MM.1S (cell line): ENCODE measurements at regions not wholly inside any gene's neighbourhood (a gene's known extent, or its start where the extent isn't known, plus 50 kb on each side); places are given as distances from the start of the nearest gene placed in this dataset.

Experiments used
- DNase-seq: peaks from one replicate; pipeline ENCODE4 v3.0.0-alpha.2; 2015
- H2AFZ ChIP-seq: fragments of 300-600 bp; sonication (generic); 2 replicates; pipeline ENCODE4 v1.6.0; 2016; ENCODE audit warnings: antibody characterized with exemption, low read length
- H3F3A ChIP-seq: fragments of 300-600 bp; sonication (generic); 2 replicates; pipeline ENCODE4 v1.6.1; 2016; ENCODE audit warnings: mild to moderate bottlenecking, antibody characterized with exemption, low read length, moderate library complexity, mixed read lengths; ENCODE audit not compliant: insufficient read depth
- H3K27ac ChIP-seq: fragments of 300-600 bp; sonication (generic); 2 replicates; pipeline ENCODE4 v1.5.1; 2016; ENCODE audit warnings: mild to moderate bottlenecking, low read length
- H3K27me3 ChIP-seq: fragments of 300-600 bp; sonication (generic); replicated peaks from 2 replicates; pipeline ENCODE4 v1.6.0; 2016; ENCODE audit warnings: low read length; ENCODE audit not compliant: insufficient read depth
- H3K36me3 ChIP-seq: fragments of 300-600 bp; sonication (generic); replicated peaks from 2 replicates; pipeline ENCODE4 v1.6.1; 2016; ENCODE audit warnings: mild to moderate bottlenecking, low read length, mixed read lengths; ENCODE audit not compliant: insufficient read depth
- H3K4me1 ChIP-seq: fragments of 300-600 bp; sonication (generic); 2 replicates; pipeline ENCODE4 v1.6.1; 2016; ENCODE audit warnings: low read length, mixed read lengths
- H3K4me2 ChIP-seq: fragments of 300-600 bp; sonication (generic); 2 replicates; pipeline ENCODE4 v1.6.0; 2016; ENCODE audit warnings: low read depth, low read length
- H3K4me3 ChIP-seq: fragments of 300-600 bp; sonication (generic); 2 replicates; pipeline ENCODE4 v1.5.1; 2016; ENCODE audit warnings: low read length, mixed read lengths
- H3K79me2 ChIP-seq: fragments of 300-600 bp; sonication (generic); 2 replicates; pipeline ENCODE4 v1.6.1; 2016; ENCODE audit warnings: mixed run types, low read length, mixed read lengths
- H3K9ac ChIP-seq: fragments of 300-600 bp; sonication (generic); 2 replicates; pipeline ENCODE4 v1.6.1; 2016; ENCODE audit warnings: low read length, mixed read lengths
- H3K9me2 ChIP-seq: fragments of 300-600 bp; sonication (generic); replicated peaks from 2 replicates; pipeline ENCODE4 v1.6.1; 2016; ENCODE audit warnings: mild to moderate bottlenecking, low read length, mixed read lengths; ENCODE audit not compliant: insufficient read depth
- H3K9me3 ChIP-seq: fragments of 300-600 bp; sonication (generic); replicated peaks from 2 replicates; pipeline ENCODE4 v1.6.1; 2016; ENCODE audit warnings: mild to moderate bottlenecking, low read length, mixed read lengths; ENCODE audit not compliant: insufficient read depth
- H4K20me1 ChIP-seq: fragments of 300-600 bp; sonication (generic); 2 replicates; pipeline ENCODE4 v1.6.1; 2016; ENCODE audit warnings: mild to moderate bottlenecking, low read length, moderate library complexity, mixed read lengths; ENCODE audit not compliant: insufficient read depth
- CTCF ChIP-seq: fragments of 300-600 bp; sonication (generic); IDR thresholded peaks from 2 replicates; pipeline ENCODE4 v1.5.1; 2016; ENCODE audit warnings: antibody characterized with exemption, low read length, mixed read lengths
- EZH2 ChIP-seq: fragments of 300-600 bp; sonication (generic); optimal IDR thresholded peaks from 2 replicates; pipeline ENCODE3; 2017; ENCODE audit warnings: low read depth, mild to moderate bottlenecking, antibody characterized with exemption, low read length, mixed read lengths
- EZH2phosphoT487 ChIP-seq: fragments of 300-600 bp; sonication (generic); IDR thresholded peaks from 2 replicates; pipeline ENCODE4 v1.6.1; 2018; ENCODE audit warnings: antibody characterized with exemption, low read length

GRCh38 chr6:125354649-125355048, 52.9 kb upstream of the HDDC2 start:
- no peak overlapping the region for H3K9ac ChIP-seq
- H3K27ac ChIP-seq, result no peak overlapping the region
- H3K4me3 ChIP-seq, result no peak overlapping the region
- H3K4me1 ChIP-seq, result no peaks in the 10 kb centered on the region
- peak overlapping the region; percentile 20; the same call in 1 of the 2 replicates for H3K4me2 ChIP-seq
- H2AFZ ChIP-seq, result no peak overlapping the region; the same call in 1 of the 2 replicates
- no peaks in the 10 kb centered on the region for H3K9me3 ChIP-seq
- no peaks in the 10 kb centered on the region for H4K20me1 ChIP-seq
- no peaks in the 10 kb centered on the region for H3K79me2 ChIP-seq
- TF ChIP-seq EZH2 (no peak), CTCF (no peak), EZH2phosphoT487 (no peak)
- DNase-seq, result no peak
- H3F3A ChIP-seq, result no peaks in the 10 kb centered on the region
- no peaks in the 10 kb centered on the region for H3K27me3 ChIP-seq
- no peaks in the 10 kb centered on the region for H3K9me2 ChIP-seq
- H3K36me3 ChIP-seq, result no peaks in the 10 kb centered on the region

- no peak for TF ChIP-seq CTCF
- TF ChIP-seq EZH2, result no peak
- no peak for TF ChIP-seq EZH2phosphoT487
- Histone ChIP-seq H3K4me3 (no peak overlapping the region), H4K20me1 (no peaks in the 10 kb centered on the region), H3K9me2 (no peaks in the 10 kb centered on the region), H3K9me3 (no peaks in the 10 kb centered on the region), H3F3A (no peaks in the 10 kb centered on the region), H2AFZ (no peak overlapping the region), H3K79me2 (no peaks in the 10 kb centered on the region), H3K27ac (peak overlapping the region; percentile 18; the same call in 1 of the 2 replicates), H3K4me1 (no peaks in the 10 kb centered on the region), H3K9ac (no peak overlapping the region), H3K36me3 (no peaks in the 10 kb centered on the region), H3K27me3 (no peaks in the 10 kb centered on the region), H3K4me2 (no peak overlapping the region)
- DNase-seq, result no peak
Measured at GRCh38 chr6:125356884-125357283, 55.1 kb upstream of the HDDC2 start.

DNA sequence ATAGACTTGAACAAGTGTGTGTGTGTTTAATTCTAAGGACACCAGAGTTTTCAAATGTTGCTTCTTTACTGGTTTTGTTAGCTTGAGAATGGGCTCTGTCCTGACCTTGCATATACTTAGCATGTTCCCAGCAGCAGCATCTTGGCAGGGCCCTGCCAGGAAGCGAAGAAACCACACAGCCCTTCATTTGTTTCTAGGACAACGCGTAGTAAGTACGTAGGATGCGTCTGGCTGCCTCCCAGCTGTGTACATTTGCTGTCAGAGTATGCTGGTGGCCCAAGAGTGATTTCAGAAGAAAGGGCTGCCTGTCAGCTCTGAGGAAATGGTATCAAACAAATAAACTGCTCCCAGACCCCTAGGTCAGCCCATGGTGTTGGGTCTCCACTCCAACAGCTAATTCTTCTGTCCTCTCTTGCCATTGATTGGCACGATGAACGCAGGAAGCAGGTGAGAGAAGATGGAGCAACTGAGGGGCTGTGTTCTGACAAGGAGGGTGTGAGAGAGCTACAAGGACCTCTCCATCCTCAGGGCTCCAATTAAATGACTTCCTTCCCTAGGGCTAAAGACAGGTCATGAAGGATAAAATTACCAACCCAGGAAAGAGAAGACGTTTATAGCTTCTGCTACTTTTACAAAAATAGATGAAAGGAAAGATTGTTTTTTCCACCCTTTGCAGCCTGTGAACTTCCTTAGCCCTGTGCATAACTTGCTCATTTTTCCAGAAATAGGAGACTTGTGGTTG, 55.9 kb upstream of the HDDC2 start:
- Histone ChIP-seq H3K9ac (no peak overlapping the region), H3K36me3 (no peaks in the 10 kb centered on the region), H3K4me3 (no peak overlapping the region), H4K20me1 (no peaks in the 10 kb centered on the region), H3K27ac (peak overlapping the region; percentile 18; the same call in 1 of the 2 replicates), H3F3A (no peaks in the 10 kb centered on the region), H3K79me2 (no peaks in the 10 kb centered on the region), H3K9me3 (no peaks in the 10 kb centered on the region), H2AFZ (no peak overlapping the region; the same call in 1 of the 2 replicates), H3K9me2 (no peaks in the 10 kb centered on the region), H3K4me2 (peak overlapping the region; percentile 1; the same call in 1 of the 2 replicates), H3K4me1 (no peaks in the 10 kb centered on the region), H3K27me3 (no peaks in the 10 kb centered on the region)
- no peak for TF ChIP-seq CTCF
- TF ChIP-seq EZH2, result no peak
- TF ChIP-seq EZH2phosphoT487, result no peak
- DNase-seq, result no peak
